Brain microvascular endothelial cell (primary cell): ENCODE measurements at regions not wholly inside any gene's neighbourhood (a gene's known extent, or its start where the extent isn't known, plus 50 kb on each side); places are given as distances from the start of the nearest gene placed in this dataset.
"Not testable (repeated sequence)": the region's sequence is repeated elsewhere in the genome, so short reads cannot be mapped to it uniquely, and the experiment has no call there.

Source experiments
- DNase-seq: peaks from one replicate; pipeline ENCODE4 v3.0.0-alpha.2; 2020
- H3K27ac ChIP-seq: fragments of 250-450 bp; sonication (Bioruptor Pico); 2 replicates; pipeline ENCODE4 v1.5.1; 2020; ENCODE audit warnings: mild to moderate bottlenecking, moderate library complexity
- H3K27me3 ChIP-seq: fragments of 250-450 bp; sonication (Bioruptor Pico); replicated peaks from 2 replicates; pipeline ENCODE4 v1.5.1; 2020; ENCODE audit warnings: mild to moderate bottlenecking
- H3K36me3 ChIP-seq: fragments of 250-450 bp; sonication (Bioruptor Pico); replicated peaks from 2 replicates; pipeline ENCODE4 v1.5.1; 2020; ENCODE audit warnings: mild to moderate bottlenecking
- H3K4me3 ChIP-seq: 2 replicates; pipeline ENCODE4 v1.5.1; 2011; ENCODE audit warnings: low read depth, mild to moderate bottlenecking, control low read depth, low read length, moderate library complexity
- CTCF ChIP-seq: IDR thresholded peaks from 2 replicates; pipeline ENCODE4 v1.5.1; 2011; ENCODE audit warnings: low read depth, mild to moderate bottlenecking, moderate library complexity, low read length, control low read depth, inconsistent platforms; ENCODE audit errors: missing control alignments
- in situ Hi-C: cut with HindIII; loops from 2 replicates; pipeline ENCODE4 v1.10.0; 2017; ENCODE audit warnings: low sequenced_read_pairs, low pct_ligation_motif_present

GRCh38 chr4:8679032-8679431 is 86.5 kb downstream of the CPZ start:
- Histone ChIP-seq H3K36me3 (no peaks in the 10 kb centered on the region), H3K27me3 (no peaks in the 10 kb centered on the region), H3K4me3 (no peak overlapping the region), H3K27ac (no peak overlapping the region)
- no peak for TF ChIP-seq CTCF
- DNase-seq: no peak
- in situ Hi-C loops: no loop called here

- H3K27me3 ChIP-seq: no peaks in the 10 kb centered on the region
- H3K36me3 ChIP-seq: no peaks in the 10 kb centered on the region
- H3K4me3 ChIP-seq: no peak overlapping the region
- DNase-seq: no peak
- no peak overlapping the region for H3K27ac ChIP-seq
- TF ChIP-seq CTCF: no peak
- in situ Hi-C loops: no loop called here
These were observed 84.1 kb downstream of the CPZ start for GRCh38 chr4:8676676-8677075.

GRCh38 chr4:8675906-8676305 is 83.3 kb downstream of the CPZ start:
- Histone ChIP-seq H3K27me3 (no peaks in the 10 kb centered on the region), H3K4me3 (no peak overlapping the region), H3K36me3 (no peaks in the 10 kb centered on the region), H3K27ac (no peak overlapping the region)
- no peak for DNase-seq
- no peak for TF ChIP-seq CTCF
- in situ Hi-C loops: no loop called here

GRCh38 chr4:8675383-8675782 is 82.8 kb downstream of the CPZ start:
- H3K27me3 ChIP-seq: no peaks in the 10 kb centered on the region
- in situ Hi-C loops: no loop called here
- no peak overlapping the region for H3K4me3 ChIP-seq
- DNase-seq: peak; percentile 11
- no peak overlapping the region for H3K27ac ChIP-seq
- TF ChIP-seq CTCF: no peak
- H3K36me3 ChIP-seq: no peaks in the 10 kb centered on the region

- TF ChIP-seq CTCF: no peak
- in situ Hi-C loops: no loop called here
These were observed 81.8 kb downstream of the CPZ start for GRCh38 chr4:8674311-8674885.

GRCh38 chr4:8673106-8673505 is 80.5 kb downstream of the CPZ start:
- H3K27me3 ChIP-seq, in situ Hi-C loops, H3K4me3 ChIP-seq, H3K36me3 ChIP-seq, H3K27ac ChIP-seq, DNase-seq: not testable (repeated sequence)

More at GRCh38 chr4:8674311-8674885, 81.8 kb downstream of the CPZ start:
- Histone ChIP-seq H3K27me3 (no peaks in the 10 kb centered on the region), H3K4me3 (no peak overlapping the region), H3K36me3 (no peaks in the 10 kb centered on the region), H3K27ac (no peak overlapping the region)
- DNase-seq: no peak
